Colon (tissue), 2 donors: ENCODE measurements at regions not wholly inside any gene's neighbourhood (a gene's known extent, or its start where the extent isn't known, plus 50 kb on each side); places are given as distances from the start of the nearest gene placed in this dataset.
"Not testable (repeated sequence)": the region's sequence is repeated elsewhere in the genome, so short reads cannot be mapped to it uniquely, and the experiment has no call there.

Experiments used
- FAIRE-seq: peaks from 2 replicates; lab custom pipeline; 2012; peaks lifted over from hg19 to GRCh38; lab: Jason Lieb, UNC
- donor health status: control.
- donor health status: control.

DNA sequence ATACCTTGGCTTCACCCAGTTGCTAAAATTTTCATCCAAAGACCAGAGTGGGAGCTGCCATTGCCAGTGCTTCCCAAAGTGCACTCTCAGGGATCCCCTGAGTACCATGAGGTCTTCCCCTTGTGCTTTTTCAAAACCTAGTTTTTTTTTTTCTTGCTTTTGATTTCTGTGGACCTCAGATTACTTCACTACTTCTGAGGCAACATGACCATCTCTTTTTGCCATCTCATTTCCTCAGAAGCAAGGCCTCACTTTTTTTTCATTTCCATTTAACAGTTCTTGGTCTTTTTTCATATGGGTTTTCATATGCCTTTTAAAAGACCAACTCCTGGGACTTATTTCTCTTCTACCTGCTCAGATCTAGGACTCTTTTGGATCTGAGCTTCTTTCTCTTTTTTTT, 64.1 kb upstream of the MMS22L start:
- no peak for FAIRE-seq

DNA sequence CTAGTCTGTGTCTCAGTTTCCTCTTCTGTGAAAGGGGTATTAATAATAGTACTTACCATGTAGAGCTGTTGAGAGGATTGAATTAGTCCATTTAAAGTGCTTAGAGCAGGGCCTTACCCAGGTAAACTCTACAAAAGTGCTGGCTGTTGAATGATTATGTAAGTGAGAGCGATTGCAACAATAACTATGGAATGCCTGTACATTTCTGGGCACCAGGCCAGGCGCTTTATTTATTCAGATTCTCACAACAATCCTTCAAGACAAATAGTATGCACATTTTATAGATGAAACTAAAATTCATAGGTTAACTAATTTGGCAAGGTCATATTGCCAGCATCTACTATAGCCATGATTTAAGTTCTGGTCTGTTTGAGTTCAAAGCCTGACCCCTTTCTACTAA, 78.3 kb upstream of the MMS22L start:
- FAIRE-seq: no peak

DNA sequence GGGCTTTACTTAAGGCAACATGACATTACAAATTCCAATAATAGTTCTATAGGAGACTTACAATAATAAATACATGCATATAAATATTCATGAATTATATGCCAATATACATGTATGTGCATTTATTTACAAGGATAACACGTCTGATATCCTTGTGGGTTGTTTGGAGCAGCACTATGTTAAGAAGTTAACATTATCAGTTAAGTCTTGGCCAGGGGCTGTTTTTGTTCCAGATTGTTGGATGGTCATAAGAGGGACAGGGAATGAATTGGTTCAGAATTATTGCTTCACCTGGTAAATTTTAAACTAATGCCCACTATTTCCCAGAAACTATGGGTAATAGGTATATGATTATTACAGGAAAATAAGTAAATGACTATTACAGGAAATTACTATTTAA, 81.3 kb upstream of the MMS22L start:
- FAIRE-seq: no peak

DNA sequence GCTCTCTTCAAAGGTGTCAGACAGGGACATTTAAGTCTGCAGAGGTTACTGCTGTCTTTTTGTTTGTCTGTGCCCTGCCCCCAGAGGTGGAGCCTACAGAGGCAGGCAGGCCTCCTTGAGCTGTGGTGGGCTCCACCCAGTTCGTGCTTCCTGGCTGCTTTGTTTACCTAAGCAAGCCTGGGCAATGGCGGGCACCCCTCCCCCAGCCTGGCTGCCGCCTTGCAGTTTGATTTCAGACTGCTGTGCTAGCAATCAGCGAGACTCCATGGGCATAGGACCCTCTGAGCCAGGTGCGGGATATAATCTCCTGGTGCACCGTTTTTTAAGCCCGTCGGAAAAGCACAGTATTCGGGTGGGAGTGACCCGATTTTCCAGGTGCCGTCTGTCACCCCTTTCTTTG, 99.1 kb upstream of the MMS22L start:
- FAIRE-seq: not testable (repeated sequence)

DNA sequence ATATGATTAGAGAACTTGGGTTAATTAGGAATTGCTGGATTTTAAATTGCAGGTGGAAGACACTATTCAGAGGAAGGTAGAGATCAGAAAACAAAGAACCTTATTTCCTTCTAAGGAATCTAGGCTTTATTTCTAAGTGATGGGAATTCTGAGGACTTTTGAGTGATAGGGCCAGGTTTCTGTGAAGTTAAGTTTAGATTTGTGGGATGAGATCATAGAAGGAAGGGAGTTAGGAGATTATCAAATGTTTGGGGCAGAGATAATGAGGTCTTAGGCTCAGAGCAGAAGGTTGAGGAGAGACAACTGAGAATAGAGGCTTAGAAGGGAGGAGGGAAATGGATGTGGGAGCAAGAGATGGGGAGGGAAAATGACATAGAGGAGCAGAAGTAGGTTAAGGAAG, 109.7 kb upstream of the MMS22L start:
- no peak for FAIRE-seq

DNA sequence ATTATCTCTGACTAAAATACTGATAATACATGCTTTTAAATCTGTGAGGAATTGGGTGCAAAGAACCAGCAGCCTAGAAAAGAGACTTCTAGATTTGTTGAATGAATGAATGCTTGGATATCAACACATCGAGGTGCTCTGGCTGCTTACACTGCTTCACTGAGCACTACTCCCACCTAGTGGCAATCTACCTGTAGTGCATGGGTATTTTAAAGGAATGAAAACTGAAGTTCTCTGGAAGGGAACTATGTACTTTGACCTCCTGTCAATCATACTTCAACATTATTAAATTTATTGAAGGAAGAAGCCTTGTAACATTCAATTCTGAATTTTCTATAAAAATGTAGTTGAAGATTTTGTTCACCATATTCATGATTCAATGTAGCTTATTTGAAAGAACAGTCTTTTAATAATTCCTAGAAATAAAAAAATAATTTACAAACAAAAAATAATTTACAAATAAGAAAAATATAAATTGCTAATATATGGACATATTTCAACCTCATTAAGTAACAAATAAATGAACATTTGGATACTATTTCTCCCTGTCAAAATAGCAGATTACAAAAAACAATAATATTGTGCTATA, 111.2 kb upstream of the MMS22L start:
- FAIRE-seq: peak; percentile 76

DNA sequence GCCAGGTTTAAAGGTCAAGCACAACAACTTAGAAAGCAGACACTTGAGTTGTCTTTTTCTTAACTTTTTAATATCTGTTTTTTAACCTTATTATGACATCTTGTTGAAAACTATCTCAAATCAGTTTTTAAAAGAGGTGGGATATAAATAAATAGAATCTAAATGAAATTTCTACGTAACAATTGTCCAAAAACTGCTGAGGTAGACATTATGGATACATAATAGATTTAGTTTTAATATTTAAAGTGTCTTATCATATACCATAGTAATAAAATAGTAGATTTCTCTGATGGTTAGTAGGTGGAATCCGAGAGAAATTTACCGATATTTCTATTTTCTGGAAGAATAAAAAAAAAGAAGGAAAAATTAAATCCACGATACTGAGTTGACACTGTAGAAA, 113.9 kb upstream of the MMS22L start:
- FAIRE-seq: no peak

DNA sequence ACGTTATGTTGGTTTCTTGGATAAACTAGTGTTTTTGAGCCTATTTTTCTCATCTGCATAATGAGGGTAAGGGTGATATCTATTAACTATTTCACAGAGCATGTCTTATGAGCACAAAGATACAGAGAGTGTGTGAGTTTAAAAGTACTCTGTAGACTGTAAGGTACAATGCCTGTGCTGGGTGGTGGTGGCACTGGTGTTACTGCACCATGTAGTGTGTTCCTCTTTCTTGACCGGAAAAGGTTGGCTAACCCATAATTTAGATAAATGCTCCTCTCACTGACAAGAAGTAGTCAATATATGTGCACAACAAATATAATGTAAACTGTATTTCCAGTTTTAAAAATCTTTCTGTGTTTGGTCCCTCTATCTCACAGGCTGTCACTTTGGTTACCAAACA, 116.2 kb upstream of the MMS22L start:
- no peak for FAIRE-seq

DNA sequence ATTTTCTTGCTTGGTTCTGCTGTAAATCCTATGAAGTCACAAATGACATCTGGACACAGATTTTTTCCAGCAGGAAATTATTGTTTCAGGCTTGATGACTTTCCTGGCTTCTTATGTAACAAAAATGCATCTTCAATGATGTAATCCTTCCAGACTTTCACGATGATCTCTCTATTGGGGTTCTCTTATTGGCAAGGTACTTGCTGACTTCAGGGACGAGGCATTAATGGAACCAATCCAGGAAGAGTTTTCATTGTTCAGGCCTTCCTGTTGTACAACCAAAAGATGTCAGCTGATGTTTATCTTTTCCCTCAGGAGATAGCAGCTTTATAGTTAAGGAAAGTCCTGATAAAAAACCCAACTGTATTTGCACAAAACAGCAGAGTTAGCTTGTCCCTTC, 118.5 kb upstream of the MMS22L start:
- FAIRE-seq: no peak

DNA sequence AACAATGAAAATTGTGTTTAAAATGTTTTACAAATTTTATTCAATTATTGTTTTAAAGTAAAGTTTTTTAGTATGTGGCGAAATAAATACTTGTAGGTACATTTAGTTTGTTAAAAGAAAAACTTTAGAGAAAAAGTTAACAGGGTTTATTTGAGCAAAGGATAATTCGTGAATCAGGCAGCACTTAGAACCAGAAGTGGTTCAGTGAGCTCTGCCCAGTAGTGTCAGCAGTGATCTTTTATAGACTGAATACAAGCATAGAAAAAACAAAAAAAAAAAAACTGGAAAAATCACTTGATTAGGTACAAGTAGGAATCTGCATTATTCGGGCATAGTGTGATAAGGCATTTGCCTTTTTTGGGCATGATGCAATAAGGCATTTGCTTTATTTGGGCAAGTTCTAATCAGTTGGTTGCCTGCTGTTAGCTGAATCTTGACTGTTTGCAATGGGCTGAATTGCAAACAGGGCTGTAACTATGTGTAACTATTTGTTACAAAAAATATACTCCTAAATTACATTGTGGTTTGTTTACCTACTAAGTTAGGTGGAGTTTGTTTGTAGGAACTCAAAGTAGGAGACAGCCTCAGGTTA, 122.9 kb upstream of the MMS22L start:
- FAIRE-seq: peak; percentile 51

DNA sequence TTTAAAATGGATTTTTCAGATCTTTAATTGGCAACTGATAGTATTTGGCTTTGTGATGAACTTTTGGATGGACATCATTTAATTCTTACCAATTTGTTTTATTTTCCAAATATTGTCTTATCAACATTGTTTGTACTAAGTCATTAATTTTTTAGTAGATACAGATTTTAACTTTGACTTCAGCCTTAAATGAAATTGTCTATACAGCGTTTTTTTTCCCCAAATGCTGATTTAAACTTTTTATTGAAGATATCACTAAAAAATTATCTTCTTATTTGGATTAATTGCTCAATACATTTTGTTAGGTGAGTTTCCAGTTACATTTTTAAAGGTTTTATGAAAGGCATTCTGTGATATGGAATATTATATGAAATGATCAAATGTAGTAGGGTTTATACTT, 123.6 kb upstream of the MMS22L start:
- no peak for FAIRE-seq

DNA sequence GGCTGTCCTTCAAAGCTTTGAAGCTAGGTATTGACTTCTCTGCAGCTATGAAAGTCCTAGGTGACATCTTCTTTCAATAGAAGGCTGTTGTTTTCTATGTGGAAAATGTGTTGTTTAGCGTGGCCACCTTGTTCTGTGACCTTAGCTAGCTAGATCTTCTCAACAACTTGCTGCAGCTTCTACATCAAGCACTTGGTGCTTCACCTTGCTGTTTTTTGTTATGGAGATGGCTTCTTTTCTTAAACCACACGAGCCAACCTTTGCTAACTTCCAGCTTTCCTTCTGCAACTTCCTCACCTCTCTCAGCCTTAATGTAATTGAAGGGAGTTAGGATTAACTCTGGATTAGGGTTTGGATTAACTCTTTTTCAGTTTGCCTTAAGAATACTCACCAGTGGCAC, 128.6 kb upstream of the MMS22L start:
- FAIRE-seq: no peak

DNA sequence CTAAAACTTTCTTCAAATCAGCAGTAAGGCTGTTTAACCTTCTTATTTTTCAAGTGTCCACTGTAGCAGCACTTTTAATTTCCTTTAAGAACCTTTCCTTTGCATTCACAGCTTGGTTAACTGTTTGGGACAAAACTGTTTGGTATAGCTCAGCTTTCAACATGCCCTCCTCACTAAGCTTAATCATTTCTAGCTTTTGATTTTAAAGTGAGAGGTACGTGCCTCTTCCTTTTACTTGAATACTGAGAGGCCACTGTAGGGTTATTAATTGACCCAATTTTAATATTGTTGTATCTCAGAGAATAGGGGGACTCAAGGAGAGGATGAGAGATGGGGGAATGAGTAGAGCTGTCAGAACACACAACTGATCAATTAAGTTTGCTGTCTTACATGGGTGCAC, 129.5 kb upstream of the MMS22L start:
- FAIRE-seq: no peak

DNA sequence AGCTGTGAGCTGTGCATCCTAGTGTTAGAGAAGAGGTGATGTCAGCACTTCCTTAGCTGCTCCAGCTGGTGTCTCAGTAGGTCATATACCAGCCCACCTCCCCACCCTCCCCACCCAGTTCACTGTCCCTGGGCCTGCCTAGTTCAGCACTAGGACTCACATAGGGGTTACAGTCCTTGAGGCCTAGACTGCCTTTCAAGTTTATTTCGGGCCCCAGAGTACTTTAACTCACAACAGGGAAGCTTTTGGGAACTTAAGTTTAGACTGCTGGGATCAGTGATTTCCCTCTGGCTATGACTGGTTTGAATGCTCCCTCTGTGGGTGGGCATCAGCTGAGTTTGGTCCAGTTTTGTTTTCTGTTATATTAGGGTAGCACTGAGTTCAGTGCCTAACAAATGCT, 139.2 kb upstream of the MMS22L start:
- no peak for FAIRE-seq

DNA sequence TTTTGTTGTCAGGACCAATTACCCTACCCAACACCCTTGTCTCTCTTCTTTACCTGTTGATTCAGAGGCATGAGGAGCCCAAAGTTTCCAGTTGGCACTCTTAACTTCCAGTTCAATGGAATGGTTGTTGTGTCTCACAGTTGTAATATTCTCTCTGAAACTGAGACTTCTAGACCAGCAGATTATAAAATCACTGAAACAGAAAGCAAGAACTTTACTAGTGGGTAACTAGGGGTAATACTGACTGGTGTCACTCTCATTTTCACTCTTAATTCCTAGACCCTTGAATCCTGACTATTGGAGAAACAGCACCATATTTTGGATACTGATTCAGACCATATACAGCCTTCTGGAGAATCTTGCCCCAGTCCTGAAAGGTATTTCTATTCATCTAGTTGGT, 140.2 kb upstream of the MMS22L start:
- FAIRE-seq: no peak

DNA sequence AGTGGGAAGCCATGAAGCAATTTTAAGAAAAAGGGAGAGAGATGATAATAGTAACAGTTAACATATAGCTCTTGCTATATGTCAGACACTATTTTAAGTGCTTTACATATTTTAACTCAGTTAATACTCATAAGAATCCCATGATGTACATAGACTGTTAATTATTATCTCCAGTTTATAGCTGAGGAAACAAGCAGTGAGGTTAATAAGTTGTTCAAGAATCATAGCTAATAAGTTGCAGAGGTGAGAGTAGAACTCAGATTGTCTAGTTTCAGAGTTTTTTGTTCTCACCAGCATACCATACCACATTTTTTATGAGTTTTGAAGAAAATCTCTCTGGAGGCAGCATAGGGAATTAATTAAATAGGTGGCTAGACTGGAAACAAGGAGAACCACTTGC, 144.6 kb upstream of the MMS22L start:
- no peak for FAIRE-seq

DNA sequence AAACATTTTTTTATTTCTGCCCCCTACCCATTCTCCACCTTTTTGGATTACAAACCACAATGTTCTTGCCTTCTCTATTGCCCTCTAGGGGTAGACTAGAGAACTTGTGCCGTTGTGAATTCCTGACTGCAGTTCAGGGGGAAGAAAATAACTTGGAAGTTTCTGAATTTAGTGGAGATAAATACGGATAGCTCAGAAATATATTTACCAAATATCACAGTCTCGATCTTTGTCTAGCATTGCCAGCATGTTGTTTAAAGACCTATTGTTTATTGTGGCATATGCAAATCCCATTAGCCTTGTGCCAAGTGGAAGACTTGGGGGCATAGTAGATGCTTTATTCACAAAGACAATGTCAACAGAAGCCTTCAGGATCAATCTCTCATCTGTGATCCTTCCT, 154.1 kb upstream of the MMS22L start:
- no peak for FAIRE-seq

DNA sequence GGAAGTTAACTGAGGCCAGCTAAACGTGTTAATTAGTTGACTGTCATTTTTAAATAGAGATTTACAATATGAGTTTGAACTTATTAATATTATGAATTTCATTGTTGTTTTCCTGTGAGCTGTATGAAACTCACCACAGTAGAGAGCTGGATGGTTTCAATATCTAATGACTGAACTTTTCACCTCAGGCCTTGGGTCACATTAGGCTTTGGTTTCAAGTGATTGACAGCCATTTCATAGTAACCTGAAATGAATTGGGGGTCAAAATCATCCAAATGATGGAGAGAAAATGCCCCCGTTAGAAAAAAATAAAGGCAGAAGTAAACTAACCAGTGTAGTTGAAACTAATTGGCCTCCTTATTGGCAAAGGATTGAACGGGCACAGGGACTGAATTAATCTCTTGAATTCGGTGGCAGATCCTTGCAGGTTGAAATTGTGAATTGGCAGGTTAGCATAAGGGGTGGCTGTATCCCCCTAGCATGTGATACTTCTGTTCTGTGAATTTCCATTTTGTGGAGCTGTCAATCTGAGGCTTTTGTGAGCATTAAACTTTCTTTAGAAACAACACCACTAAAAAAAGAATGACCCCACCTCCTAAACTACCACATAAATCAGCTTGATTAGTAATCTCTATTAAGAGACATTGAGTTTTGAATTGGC, 155.1 kb upstream of the MMS22L start:
- no peak for FAIRE-seq

DNA sequence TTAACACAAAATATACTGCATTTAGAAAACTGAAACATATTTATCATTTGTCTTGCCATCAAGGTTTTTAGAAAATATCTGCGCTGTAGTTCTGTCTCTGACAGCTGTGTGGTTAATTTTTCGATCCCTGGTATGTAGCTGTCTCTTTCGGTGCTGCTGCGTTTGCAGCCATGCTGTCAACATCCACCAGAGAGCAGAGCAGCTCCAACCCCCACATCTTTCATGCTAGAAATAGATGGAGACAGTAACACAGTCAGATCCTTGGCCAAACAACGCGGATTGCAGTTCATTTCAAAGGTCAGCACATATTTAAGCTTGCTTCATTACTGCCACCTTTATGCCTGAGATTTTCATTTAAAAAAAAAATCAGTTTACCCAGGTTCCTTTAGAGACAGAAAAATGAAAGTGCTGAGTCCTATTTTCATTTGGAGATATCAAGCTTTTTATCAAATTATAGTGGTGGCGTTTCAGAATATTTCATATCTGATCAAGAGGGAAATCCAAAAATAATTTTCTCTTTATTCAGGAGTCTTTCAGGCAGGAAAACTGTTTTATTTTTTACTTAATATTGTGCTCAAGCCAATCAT, 157.7 kb upstream of the MMS22L start:
- no peak for FAIRE-seq

DNA sequence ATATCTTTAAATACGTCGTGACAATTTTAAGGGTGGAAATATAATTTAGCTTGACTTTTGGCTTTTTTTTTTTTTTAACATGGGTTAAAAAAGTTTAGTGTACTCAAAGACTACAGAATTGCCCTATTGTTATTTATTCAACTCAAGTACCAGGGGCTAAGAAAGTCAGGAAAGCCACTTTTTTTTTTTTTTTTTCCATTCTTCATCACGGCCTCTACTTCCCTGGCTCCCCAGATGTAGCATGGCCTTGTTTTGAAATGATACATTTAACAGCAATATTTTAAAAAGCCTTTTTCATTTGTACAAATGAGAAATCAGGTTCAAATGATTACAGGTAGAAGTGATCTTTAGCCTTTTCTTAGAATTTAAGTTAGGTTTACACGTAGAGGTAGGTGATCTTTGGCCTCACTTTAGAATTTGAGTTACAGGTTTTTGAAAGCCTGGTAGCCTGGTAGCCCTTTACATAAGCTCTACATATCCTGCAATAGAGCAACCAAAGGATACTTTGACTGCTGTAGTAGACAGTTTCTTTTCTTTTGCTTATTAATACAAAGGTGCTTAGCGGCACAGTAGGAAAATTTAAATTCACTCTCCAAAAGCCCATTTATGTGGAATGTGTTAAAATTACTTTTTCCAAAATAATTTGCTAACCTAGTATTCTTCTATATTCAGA, 160.5 kb upstream of the MMS22L start:
- no peak for FAIRE-seq

DNA sequence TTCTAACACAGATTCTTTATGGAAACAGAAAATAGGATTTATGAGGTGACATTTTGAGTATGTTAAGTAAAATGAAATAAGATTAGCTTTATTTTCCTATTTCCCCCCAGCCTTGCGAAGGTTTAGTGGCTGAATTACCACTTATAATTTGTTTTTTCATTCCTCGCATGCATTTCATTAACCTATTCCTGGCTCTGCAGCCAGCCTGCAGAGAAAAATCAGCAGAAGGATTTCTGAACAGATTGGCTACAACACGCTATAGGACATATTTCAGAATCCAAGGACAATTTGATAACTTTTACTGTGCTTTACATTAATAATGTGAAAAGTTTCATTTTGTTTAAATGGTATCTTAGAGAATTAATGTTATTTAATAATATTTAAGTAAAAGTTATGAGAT, 162.4 kb upstream of the MMS22L start:
- no peak for FAIRE-seq

DNA sequence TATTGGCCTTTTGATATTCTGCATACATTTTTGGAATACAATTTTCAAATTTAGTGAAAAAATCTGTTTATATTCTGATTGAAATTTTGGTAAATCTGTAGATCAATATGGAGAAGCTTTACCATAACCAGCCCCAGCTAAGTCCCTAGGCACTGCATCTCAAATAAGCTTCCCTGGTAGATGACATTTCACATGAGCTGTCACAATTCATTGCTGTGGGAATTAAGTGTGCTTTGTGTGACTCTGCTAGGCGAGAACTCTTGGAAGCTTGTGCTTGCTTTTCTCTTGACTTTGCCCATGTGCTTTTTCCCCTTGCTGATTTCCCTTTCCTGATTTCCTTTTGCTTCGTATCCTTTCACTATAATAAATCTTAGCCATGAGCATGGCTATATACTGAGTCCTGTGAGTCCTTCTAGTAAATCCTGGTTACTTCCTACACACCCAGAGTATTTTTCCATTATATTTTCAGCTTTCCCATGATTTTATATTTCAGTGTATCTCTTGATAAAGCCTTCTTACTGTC, 166.5 kb upstream of the MMS22L start:
- no peak for FAIRE-seq

DNA sequence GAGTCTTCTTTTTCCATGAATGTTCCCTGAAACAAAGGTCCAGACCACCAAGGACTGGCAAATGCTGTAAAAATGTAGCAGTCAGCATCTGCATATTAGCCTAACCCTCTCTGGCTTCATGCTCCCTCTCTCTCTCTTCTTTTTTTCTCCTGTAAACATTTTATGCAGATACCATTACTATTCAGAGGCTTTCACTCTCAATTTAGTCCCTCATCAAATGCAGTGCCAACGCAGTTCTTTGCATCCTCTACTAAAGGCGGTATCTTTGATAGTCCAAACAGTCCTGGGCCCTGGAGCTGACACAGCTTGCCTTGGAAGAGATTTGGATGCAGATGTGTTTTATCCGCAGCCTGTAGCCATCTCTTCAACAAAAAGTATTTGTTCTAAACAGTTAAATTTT, 167.1 kb upstream of the MMS22L start:
- no peak for FAIRE-seq
